HUDEP-2 (cell line): ENCODE measurements at regions not wholly inside any gene's neighbourhood (a gene's known extent, or its start where the extent isn't known, plus 50 kb on each side); places are given as distances from the start of the nearest gene placed in this dataset.

Experiments used
- DNase-seq, 76 experiments: peaks; one replicate each; lab custom pipeline; 2025; ENCODE audit not compliant: unreplicated experiment in 76 of 76; lab: John Stamatoyannopoulos, UW

GRCh38 chr20:24378661-24379483 lies 90.6 kb upstream of the SYNDIG1 start:
- DNase-seq: no peak

- DNase-seq: no peak
These were observed 92.9 kb upstream of the SYNDIG1 start for GRCh38 chr20:24376311-24377099.

GRCh38 chr20:24373372-24373771 lies 96.1 kb upstream of the SYNDIG1 start:
- no peak for DNase-seq

GRCh38 chr20:24370911-24371695 lies 98.3 kb upstream of the SYNDIG1 start:
- DNase-seq: no peak

GRCh38 chr20:24370249-24370648 lies 99.2 kb upstream of the SYNDIG1 start:
- DNase-seq: no peak

- no peak for DNase-seq
These were observed 101.2 kb upstream of the SYNDIG1 start for GRCh38 chr20:24368253-24368652.

- no peak for DNase-seq
These were observed 103.0 kb upstream of the SYNDIG1 start for GRCh38 chr20:24366336-24367004.

- no peak for DNase-seq
These were observed 103.8 kb upstream of the SYNDIG1 start for GRCh38 chr20:24365670-24366069.

- DNase-seq: no peak
These were observed 104.9 kb upstream of the SYNDIG1 start for GRCh38 chr20:24364482-24364881.

GRCh38 chr20:24363031-24363430 lies 106.4 kb upstream of the SYNDIG1 start:
- no peak for DNase-seq

- no peak for DNase-seq
These were observed 107.3 kb upstream of the SYNDIG1 start for GRCh38 chr20:24362080-24362479.

GRCh38 chr20:24361541-24361940 lies 107.9 kb upstream of the SYNDIG1 start:
- no peak for DNase-seq

GRCh38 chr20:24360531-24360930 lies 108.9 kb upstream of the SYNDIG1 start:
- no peak for DNase-seq

GRCh38 chr20:24359321-24360027 lies 110.0 kb upstream of the SYNDIG1 start:
- DNase-seq: no peak

- DNase-seq: no peak
These were observed 111.5 kb upstream of the SYNDIG1 start for GRCh38 chr20:24357931-24358330.

GRCh38 chr20:24357177-24357576 lies 112.3 kb upstream of the SYNDIG1 start:
- DNase-seq: no peak

GRCh38 chr20:24353135-24353690 lies 116.2 kb upstream of the SYNDIG1 start:
- no peak for DNase-seq

GRCh38 chr20:24350923-24351368 lies 118.5 kb upstream of the SYNDIG1 start:
- no peak for DNase-seq

GRCh38 chr20:24341781-24342180 lies 127.6 kb upstream of the SYNDIG1 start:
- no peak for DNase-seq

- no peak for DNase-seq
These were observed 128.5 kb upstream of the SYNDIG1 start for GRCh38 chr20:24340933-24341332.
